Islet of Langerhans (tissue), 1 donor: ENCODE measurements at regions not wholly inside any gene's neighbourhood (a gene's known extent, or its start where the extent isn't known, plus 50 kb on each side); places are given as distances from the start of the nearest gene placed in this dataset.

ENCODE experiments used
- FAIRE-seq: peaks from one replicate; lab custom pipeline; 2011; peaks lifted over from hg19 to GRCh38; lab: Jason Lieb, UNC

GRCh38 chr7:10918093-10918590, 55.5 kb upstream of the PHF14 start:
- no peak for FAIRE-seq

DNA sequence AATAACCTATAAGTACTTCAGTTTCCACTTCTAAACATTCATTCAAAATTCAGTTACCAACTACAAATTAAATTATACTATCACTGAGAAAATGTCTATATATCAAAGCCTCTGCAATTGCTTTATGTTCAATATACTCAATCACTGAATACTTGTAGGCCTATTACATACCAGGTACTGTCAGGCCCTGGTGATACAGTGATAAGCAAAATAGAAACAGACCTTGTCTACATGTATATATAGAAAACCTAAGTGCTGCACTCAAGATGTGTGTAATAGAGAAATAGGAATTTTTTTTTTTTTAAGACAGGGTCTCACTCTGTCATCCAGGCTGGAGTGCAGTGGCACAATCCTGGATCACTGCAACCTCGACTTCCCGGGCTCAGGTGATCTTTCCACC, 53.7 kb upstream of the PHF14 start:
- FAIRE-seq: no peak
